Loucy (cell line): ENCODE measurements at regions not wholly inside any gene's neighbourhood (a gene's known extent, or its start where the extent isn't known, plus 50 kb on each side); places are given as distances from the start of the nearest gene placed in this dataset.

Source experiments
- H2AFZ ChIP-seq: fragments of 200-600 bp; sonication (generic); 2 replicates; pipeline ENCODE4 v1.6.0; 2016; ENCODE audit warnings: antibody characterized with exemption, mild to moderate bottlenecking, low read length, moderate library complexity
- H3F3A ChIP-seq: fragments of 200-600 bp; 2 replicates; pipeline ENCODE4 v1.6.0; 2016; ENCODE audit warnings: antibody characterized with exemption, low read depth, mild to moderate bottlenecking
- H3K27me3 ChIP-seq: fragments of 200-600 bp; sonication (generic); 2 replicates; pipeline ENCODE4 v1.6.1; 2014; ENCODE audit warnings: low read length, mild to moderate bottlenecking; ENCODE audit not compliant: insufficient read depth, poor library complexity, severe bottlenecking
- H3K36me3 ChIP-seq: fragments of 200-600 bp; sonication (generic); 2 replicates; pipeline ENCODE4 v1.6.1; 2016; ENCODE audit warnings: low read length; ENCODE audit not compliant: insufficient read depth
- H3K4me1 ChIP-seq: fragments of 200-600 bp; sonication (generic); 2 replicates; pipeline ENCODE4 v1.5.1; 2014; ENCODE audit warnings: low read length, mild to moderate bottlenecking; ENCODE audit not compliant: insufficient read depth, poor library complexity, severe bottlenecking
- H3K4me2 ChIP-seq: fragments of 200-600 bp; sonication (generic); 2 replicates; pipeline ENCODE4 v1.6.0; 2014; ENCODE audit warnings: antibody characterized with exemption, low read length, low read depth, mild to moderate bottlenecking; ENCODE audit not compliant: poor library complexity, severe bottlenecking
- H3K4me3 ChIP-seq: fragments of 200-600 bp; sonication (generic); 2 replicates; pipeline ENCODE4 v1.5.1; 2014; ENCODE audit warnings: low read length, mild to moderate bottlenecking, mixed read lengths; ENCODE audit not compliant: poor library complexity, severe bottlenecking
- H3K79me2 ChIP-seq: fragments of 200-600 bp; sonication (generic); 2 replicates; pipeline ENCODE4 v1.6.1; 2014; ENCODE audit warnings: low read length; ENCODE audit not compliant: insufficient read depth
- H3K9ac ChIP-seq: fragments of 200-600 bp; sonication (generic); 2 replicates; pipeline ENCODE4 v1.6.0; 2014; ENCODE audit warnings: mild to moderate bottlenecking, low read depth, low read length, moderate library complexity; ENCODE audit not compliant: poor library complexity, severe bottlenecking
- H3K9me2 ChIP-seq: fragments of 200-600 bp; sonication (generic); replicated peaks from 2 replicates; pipeline ENCODE4 v1.6.1; 2016; ENCODE audit warnings: low read depth, low read length, mixed read lengths
- H3K9me3 ChIP-seq: fragments of 200-600 bp; sonication (generic); 2 replicates; pipeline ENCODE4 v1.6.1; 2014; ENCODE audit warnings: mild to moderate bottlenecking, antibody characterized with exemption, low read length, low read depth; ENCODE audit not compliant: insufficient read depth
- H4K20me1 ChIP-seq: fragments of 200-600 bp; sonication (generic); 2 replicates; pipeline ENCODE4 v1.6.0; 2014; ENCODE audit warnings: antibody characterized with exemption, low read length, mild to moderate bottlenecking; ENCODE audit not compliant: insufficient read depth, poor library complexity, severe bottlenecking
- EZH2phosphoT487 ChIP-seq: fragments of 200-600 bp; IDR thresholded peaks from 2 replicates; pipeline ENCODE4 v1.6.1; 2018; ENCODE audit warnings: antibody characterized with exemption, mild to moderate bottlenecking, moderate library complexity, borderline replicate concordance
- TF ChIP-seq, protein P1 (sequence below): fragments of 200-600 bp; sonication (generic); conservative IDR thresholded peaks from 2 replicates; pipeline ENCODE4 v1.5.1; 2014; ENCODE audit warnings: mild to moderate bottlenecking, antibody characterized with exemption, low read length

DNA sequence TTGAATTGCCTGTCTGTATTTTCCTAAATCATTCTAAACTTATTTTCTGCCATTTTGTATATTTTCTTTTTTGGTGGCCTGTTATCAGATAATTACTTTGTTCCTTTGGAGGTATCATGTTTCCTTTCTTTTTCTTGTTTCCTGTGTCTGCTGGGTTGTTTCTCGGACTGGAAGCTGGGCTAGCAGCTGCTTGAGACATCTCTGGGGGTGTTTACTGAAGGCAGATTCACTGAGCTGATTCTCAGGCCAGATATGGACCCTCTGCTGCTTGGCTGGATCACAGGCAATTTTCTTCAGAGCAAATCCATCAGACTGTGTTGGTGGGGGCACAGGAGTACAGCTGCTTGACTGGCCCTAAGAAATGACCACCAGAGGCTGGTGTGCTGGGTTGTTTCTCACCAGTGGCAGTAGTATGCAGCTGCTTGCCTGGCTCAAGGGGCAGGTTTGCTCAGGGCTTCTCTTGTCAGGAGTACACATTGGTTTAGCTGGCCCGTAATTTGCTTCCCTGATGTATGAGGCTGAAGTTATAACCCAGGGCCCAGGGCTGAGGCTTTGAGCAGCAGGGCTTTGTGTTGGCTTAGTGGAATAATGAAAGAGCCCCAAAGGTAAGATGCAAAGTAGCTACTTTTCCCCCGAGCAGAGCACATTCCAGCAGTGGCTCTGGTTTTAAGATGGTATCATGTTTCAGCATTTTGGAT lies 680.6 kb downstream of the TECRL start:
- Histone ChIP-seq H3K4me2 (no peak overlapping the region), H2AFZ (peak overlapping the region; percentile 24; the same call in 1 of the 2 replicates), H3F3A (no peaks in the 10 kb centered on the region), H3K4me1 (no peaks in the 10 kb centered on the region), H3K9ac (no peak overlapping the region), H3K36me3 (no peaks in the 10 kb centered on the region), H3K79me2 (no peaks in the 10 kb centered on the region), H3K9me2 (no peaks in the 10 kb centered on the region), H3K27me3 (no peaks in the 10 kb centered on the region), H3K4me3 (no peak overlapping the region), H3K9me3 (no peaks in the 10 kb centered on the region), H4K20me1 (no peaks in the 10 kb centered on the region)
- no peak for TF ChIP-seq EZH2phosphoT487
- TF ChIP-seq, protein P1, sequence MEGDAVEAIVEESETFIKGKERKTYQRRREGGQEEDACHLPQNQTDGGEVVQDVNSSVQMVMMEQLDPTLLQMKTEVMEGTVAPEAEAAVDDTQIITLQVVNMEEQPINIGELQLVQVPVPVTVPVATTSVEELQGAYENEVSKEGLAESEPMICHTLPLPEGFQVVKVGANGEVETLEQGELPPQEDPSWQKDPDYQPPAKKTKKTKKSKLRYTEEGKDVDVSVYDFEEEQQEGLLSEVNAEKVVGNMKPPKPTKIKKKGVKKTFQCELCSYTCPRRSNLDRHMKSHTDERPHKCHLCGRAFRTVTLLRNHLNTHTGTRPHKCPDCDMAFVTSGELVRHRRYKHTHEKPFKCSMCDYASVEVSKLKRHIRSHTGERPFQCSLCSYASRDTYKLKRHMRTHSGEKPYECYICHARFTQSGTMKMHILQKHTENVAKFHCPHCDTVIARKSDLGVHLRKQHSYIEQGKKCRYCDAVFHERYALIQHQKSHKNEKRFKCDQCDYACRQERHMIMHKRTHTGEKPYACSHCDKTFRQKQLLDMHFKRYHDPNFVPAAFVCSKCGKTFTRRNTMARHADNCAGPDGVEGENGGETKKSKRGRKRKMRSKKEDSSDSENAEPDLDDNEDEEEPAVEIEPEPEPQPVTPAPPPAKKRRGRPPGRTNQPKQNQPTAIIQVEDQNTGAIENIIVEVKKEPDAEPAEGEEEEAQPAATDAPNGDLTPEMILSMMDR = no peak

DNA sequence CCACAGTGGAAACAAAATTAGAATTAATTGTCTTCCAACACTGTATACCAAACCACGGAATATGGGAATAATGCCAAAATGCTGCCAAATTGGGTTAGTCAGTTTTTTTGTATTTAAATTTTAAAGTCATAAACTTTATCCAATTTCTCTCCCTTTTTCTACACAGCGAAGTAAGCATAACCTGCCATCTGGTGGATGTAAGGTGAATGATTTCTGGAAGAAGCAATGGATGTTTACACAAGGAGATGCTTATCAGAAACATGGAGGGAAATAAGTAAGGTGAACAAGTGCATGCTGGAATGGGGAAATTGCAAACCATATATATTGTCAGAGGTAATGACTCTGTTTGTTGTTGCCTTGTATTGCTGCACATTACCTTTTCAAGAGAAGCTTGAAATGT lies 691.9 kb downstream of the TECRL start:
- Histone ChIP-seq H2AFZ (no peak overlapping the region), H3K4me2 (no peak overlapping the region), H3K4me3 (no peak overlapping the region), H3K4me1 (no peaks in the 10 kb centered on the region), H3K79me2 (no peaks in the 10 kb centered on the region), H4K20me1 (no peaks in the 10 kb centered on the region), H3K9me3 (no peaks in the 10 kb centered on the region), H3F3A (no peaks in the 10 kb centered on the region), H3K9me2 (no peaks in the 10 kb centered on the region), H3K27me3 (no peaks in the 10 kb centered on the region), H3K36me3 (no peaks in the 10 kb centered on the region), H3K9ac (no peak overlapping the region)
- TF ChIP-seq, protein P1 = peak; percentile 59
- no peak for TF ChIP-seq EZH2phosphoT487

DNA sequence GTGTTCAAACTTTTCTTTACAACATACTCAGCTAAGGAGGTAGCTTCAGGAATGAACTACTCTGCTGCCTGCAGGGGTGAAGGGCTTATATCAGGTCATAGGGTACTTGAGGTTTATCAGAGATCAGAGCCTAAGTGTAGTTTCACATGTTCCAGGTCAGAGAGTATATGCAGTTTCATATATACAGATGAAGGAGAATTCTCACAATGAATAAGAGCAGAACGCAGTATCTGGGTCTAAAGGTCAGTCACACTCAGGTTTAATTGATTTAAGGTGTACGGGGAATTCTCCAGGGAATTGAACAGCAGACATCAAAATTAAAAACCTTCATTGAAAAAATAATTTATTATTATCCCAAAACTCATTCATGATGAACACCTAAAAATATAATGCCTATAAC lies 700.6 kb downstream of the TECRL start:
- no peak overlapping the region for H3K9ac ChIP-seq
- no peaks in the 10 kb centered on the region for H4K20me1 ChIP-seq
- H3K9me2 ChIP-seq = no peaks in the 10 kb centered on the region
- H3K36me3 ChIP-seq = no peaks in the 10 kb centered on the region
- H3F3A ChIP-seq = no peaks in the 10 kb centered on the region
- H3K79me2 ChIP-seq = no peaks in the 10 kb centered on the region
- H3K4me3 ChIP-seq = no peak overlapping the region
- no peaks in the 10 kb centered on the region for H3K27me3 ChIP-seq
- no peak overlapping the region for H3K4me2 ChIP-seq
- no peaks in the 10 kb centered on the region for H3K4me1 ChIP-seq
- H3K9me3 ChIP-seq = no peaks in the 10 kb centered on the region
- H2AFZ ChIP-seq = no peak overlapping the region
- TF ChIP-seq, protein P1 = no peak
- no peak for TF ChIP-seq EZH2phosphoT487
